Astrocyte of the spinal cord (primary cell): ENCODE measurements at regions not wholly inside any gene's neighbourhood (a gene's known extent, or its start where the extent isn't known, plus 50 kb on each side); places are given as distances from the start of the nearest gene placed in this dataset.

Source experiments
- DNase-seq: peaks from one replicate; pipeline ENCODE4 v3.0.0; 2011; ENCODE audit warnings: low read depth, low spot score
- H3K4me3 ChIP-seq: 2 replicates; pipeline ENCODE4 v1.5.1; 2011; ENCODE audit warnings: low read depth, mild to moderate bottlenecking, low read length, moderate library complexity
- in situ Hi-C: cut with HindIII; loops from 2 replicates; pipeline ENCODE4 v1.10.0; 2017; ENCODE audit warnings: low sequenced_read_pairs
- TF ChIP-seq, protein P1 (sequence below): IDR thresholded peaks from 2 replicates; pipeline ENCODE4 v1.5.1; 2012; ENCODE audit warnings: low read depth, mild to moderate bottlenecking, low read length, inconsistent platforms

DNA sequence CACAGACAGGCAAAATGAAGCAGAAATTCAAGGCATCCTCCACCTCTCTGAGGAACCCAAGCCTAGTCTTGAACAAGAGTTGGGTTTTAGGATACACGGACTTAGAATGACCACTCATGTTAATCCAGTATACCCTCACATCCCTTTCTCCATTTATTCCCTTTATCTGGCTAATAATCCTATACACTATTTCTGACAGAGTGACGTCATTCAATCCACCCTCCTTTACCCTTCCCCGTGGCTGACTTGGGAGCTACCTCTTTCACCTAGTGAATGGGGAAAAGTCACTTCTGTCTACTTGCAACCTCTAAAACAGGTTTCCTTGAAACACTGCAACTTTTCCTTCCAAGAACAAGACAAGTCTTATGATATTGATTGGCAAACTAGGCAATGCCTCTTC, 52.8 kb upstream of the PARVA start:
- no peak for DNase-seq
- in situ Hi-C loops, result no loop called here
- H3K4me3 ChIP-seq, result no peak overlapping the region
- TF ChIP-seq, protein P1, sequence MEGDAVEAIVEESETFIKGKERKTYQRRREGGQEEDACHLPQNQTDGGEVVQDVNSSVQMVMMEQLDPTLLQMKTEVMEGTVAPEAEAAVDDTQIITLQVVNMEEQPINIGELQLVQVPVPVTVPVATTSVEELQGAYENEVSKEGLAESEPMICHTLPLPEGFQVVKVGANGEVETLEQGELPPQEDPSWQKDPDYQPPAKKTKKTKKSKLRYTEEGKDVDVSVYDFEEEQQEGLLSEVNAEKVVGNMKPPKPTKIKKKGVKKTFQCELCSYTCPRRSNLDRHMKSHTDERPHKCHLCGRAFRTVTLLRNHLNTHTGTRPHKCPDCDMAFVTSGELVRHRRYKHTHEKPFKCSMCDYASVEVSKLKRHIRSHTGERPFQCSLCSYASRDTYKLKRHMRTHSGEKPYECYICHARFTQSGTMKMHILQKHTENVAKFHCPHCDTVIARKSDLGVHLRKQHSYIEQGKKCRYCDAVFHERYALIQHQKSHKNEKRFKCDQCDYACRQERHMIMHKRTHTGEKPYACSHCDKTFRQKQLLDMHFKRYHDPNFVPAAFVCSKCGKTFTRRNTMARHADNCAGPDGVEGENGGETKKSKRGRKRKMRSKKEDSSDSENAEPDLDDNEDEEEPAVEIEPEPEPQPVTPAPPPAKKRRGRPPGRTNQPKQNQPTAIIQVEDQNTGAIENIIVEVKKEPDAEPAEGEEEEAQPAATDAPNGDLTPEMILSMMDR, result no peak
